GM12878 (cell line): ENCODE measurements at regions not wholly inside any gene's neighbourhood (a gene's known extent, or its start where the extent isn't known, plus 50 kb on each side); places are given as distances from the start of the nearest gene placed in this dataset.

ENCODE experiments used
- CTCF ChIP-seq, 3 experiments: IDR thresholded peaks in 2 of 3; conservative IDR thresholded peaks in 1 of 3; 2 replicates each; pipeline ENCODE4 v1.5.1; 2011; ENCODE audit warnings: low read depth in 3 of 3, low read length in 3 of 3, mild to moderate bottlenecking in 3 of 3, control low read depth in 2 of 3, moderate library complexity in 2 of 3, inconsistent platforms in 1 of 3, mixed read lengths in 1 of 3; ENCODE audit not compliant: control insufficient read depth in 2 of 3, insufficient read depth in 1 of 3; ENCODE audit errors: extremely low read depth in 1 of 3
- EZH2 ChIP-seq: IDR thresholded peaks from 2 replicates; pipeline ENCODE4 v1.6.1; 2012; ENCODE audit warnings: low read depth, mild to moderate bottlenecking, control low read depth, inconsistent platforms, low read length, borderline replicate concordance; ENCODE audit not compliant: control insufficient read depth
- RAD21 ChIP-seq: IDR thresholded peaks from 2 replicates; pipeline ENCODE4 v1.6.1; 2011; ENCODE audit warnings: mild to moderate bottlenecking, low read depth, low read length, moderate library complexity; ENCODE audit not compliant: insufficient read depth
- RFX5 ChIP-seq: IDR thresholded peaks from 2 replicates; pipeline ENCODE4 v1.6.1; 2011; ENCODE audit warnings: low read depth, low read length, improper control_type of control experiment

GRCh38 chr18:78805840-78806239 lies 173.8 kb upstream of the SALL3 start:
- TF ChIP-seq RFX5 (no peak), EZH2 (no peak), RAD21 (no peak), CTCF (IDR thresholded peaks at IDR 0.05 in 2 of 3, conservative IDR thresholded peaks at IDR 0.05 in 1 of 3; ENCODE audit: control insufficient read depth in 2 of 3, extremely low read depth in 1 of 3, insufficient read depth in 1 of 3, low read depth in 3 of 3, low read length in 3 of 3) (no peak)
